A673 (cell line): ENCODE measurements at regions not wholly inside any gene's neighbourhood (a gene's known extent, or its start where the extent isn't known, plus 50 kb on each side); places are given as distances from the start of the nearest gene placed in this dataset.

Experiments
- BruUV-seq: library from RNA; stranded (reverse); fragments of 400-500 nt; replicated peaks from 2 replicates; lab custom pipeline; 2021; lab: Mats Ljungman, UMichigan
- CTCF ChIA-PET: fragments of 300-600 bp; sonication (Branson Sonifier 250); formaldehyde crosslinking; loops from one replicate; lab custom pipeline; 2022; ENCODE audit warnings: antibody characterized with exemption; lab: Charles Lee
- POLR2A ChIA-PET: fragments of 300-600 bp; sonication (Branson Sonifier 250); formaldehyde crosslinking; loops from one replicate; lab custom pipeline; 2022; ENCODE audit warnings: antibody characterized with exemption; ENCODE audit not compliant: low non-redundant PET; lab: Charles Lee
- DNase-seq: peaks from one replicate; pipeline ENCODE4 v3.0.0-alpha.2; 2015; ENCODE audit warnings: low spot score
- H3K27ac ChIP-seq: fragments of 200-600 bp; sonication (generic); 2 replicates; pipeline ENCODE4 v1.5.1; 2016; ENCODE audit warnings: mixed run types, low read depth, mild to moderate bottlenecking, mixed read lengths, antibody characterized with exemption, low read length; ENCODE audit not compliant: poor library complexity, severe bottlenecking
- H3K27me3 ChIP-seq: fragments of 200-600 bp; sonication (generic); replicated peaks from 2 replicates; pipeline ENCODE4 v1.6.1; 2017; ENCODE audit warnings: mixed run types, low read depth, mild to moderate bottlenecking, mixed read lengths, antibody characterized with exemption, low read length; ENCODE audit not compliant: insufficient read depth, poor library complexity
- H3K36me3 ChIP-seq: fragments of 200-600 bp; sonication (generic); 2 replicates; pipeline ENCODE4 v1.6.1; 2016; ENCODE audit warnings: mixed run types, mild to moderate bottlenecking, mixed read lengths, antibody characterized with exemption, low read length; ENCODE audit not compliant: insufficient read depth, poor library complexity, severe bottlenecking
- H3K4me1 ChIP-seq: fragments of 200-600 bp; sonication (generic); 2 replicates; pipeline ENCODE4 v1.6.1; 2017; ENCODE audit warnings: mixed run types, mild to moderate bottlenecking, mixed read lengths, antibody characterized with exemption, low read length; ENCODE audit not compliant: insufficient read depth, poor library complexity, severe bottlenecking
- H3K4me3 ChIP-seq: fragments of 200-600 bp; sonication (generic); 2 replicates; pipeline ENCODE4 v1.5.1; 2016; ENCODE audit warnings: low read depth, mixed run types, mild to moderate bottlenecking, mixed read lengths, low read length; ENCODE audit not compliant: poor library complexity, severe bottlenecking
- H3K9me3 ChIP-seq: fragments of 200-600 bp; sonication (generic); 2 replicates; pipeline ENCODE4 v1.6.1; 2016; ENCODE audit warnings: mixed run types, low read depth, mild to moderate bottlenecking, mixed read lengths, antibody characterized with exemption, low read length; ENCODE audit not compliant: poor library complexity, severe bottlenecking
- EZH2 ChIP-seq: fragments of 200-600 bp; sonication (generic); IDR thresholded peaks from 2 replicates; pipeline ENCODE4 v1.6.1; 2017; ENCODE audit warnings: borderline replicate concordance, low read depth, mild to moderate bottlenecking, mixed read lengths, antibody characterized with exemption, low read length; ENCODE audit not compliant: poor library complexity, severe bottlenecking
- intact Hi-C: fragments of 100-400 bp; cut with micrococcal nuclease; formaldehyde crosslinking; loops from one replicate; pipeline ENCODE4 v1.10.0; 2022; ENCODE audit not compliant: unreplicated experiment
- TF ChIP-seq, protein P1 (sequence below): fragments of 300-800, 200-600 bp; sonication (generic); conservative IDR thresholded peaks from 2 replicates; pipeline ENCODE4 v1.5.1; 2017; ENCODE audit warnings: low read depth, mild to moderate bottlenecking, antibody characterized with exemption, low read length, moderate library complexity, mixed read lengths

DNA sequence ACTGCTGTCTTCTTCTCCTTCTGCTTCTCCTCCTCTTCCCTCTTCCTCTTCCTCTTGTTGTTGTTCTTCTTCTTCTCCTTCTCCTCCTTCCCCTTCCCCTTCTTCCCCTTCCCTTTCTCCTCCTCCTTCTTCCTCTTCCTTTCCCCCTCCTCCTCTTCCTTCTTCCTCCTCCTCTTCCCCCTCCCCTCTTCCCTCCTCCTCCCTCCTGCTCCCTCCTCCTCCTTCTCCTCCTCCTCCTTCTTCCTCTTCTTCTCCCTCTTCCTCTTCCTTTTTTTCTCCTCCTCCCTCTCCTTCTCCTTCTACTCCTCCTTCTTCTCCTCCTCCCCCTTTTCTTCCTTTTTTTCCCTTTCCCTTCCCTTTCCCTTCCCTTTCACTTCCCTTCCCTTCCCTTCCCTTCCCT is 245.0 kb upstream of the IRX5 start:
- no peak for DNase-seq
- TF ChIP-seq EZH2, result no peak
- TF ChIP-seq, protein P1, sequence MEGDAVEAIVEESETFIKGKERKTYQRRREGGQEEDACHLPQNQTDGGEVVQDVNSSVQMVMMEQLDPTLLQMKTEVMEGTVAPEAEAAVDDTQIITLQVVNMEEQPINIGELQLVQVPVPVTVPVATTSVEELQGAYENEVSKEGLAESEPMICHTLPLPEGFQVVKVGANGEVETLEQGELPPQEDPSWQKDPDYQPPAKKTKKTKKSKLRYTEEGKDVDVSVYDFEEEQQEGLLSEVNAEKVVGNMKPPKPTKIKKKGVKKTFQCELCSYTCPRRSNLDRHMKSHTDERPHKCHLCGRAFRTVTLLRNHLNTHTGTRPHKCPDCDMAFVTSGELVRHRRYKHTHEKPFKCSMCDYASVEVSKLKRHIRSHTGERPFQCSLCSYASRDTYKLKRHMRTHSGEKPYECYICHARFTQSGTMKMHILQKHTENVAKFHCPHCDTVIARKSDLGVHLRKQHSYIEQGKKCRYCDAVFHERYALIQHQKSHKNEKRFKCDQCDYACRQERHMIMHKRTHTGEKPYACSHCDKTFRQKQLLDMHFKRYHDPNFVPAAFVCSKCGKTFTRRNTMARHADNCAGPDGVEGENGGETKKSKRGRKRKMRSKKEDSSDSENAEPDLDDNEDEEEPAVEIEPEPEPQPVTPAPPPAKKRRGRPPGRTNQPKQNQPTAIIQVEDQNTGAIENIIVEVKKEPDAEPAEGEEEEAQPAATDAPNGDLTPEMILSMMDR, result no peak
- H3K4me1 ChIP-seq, result no peaks in the 10 kb centered on the region
- intact Hi-C loops, result no loop called here
- no peak overlapping the region for H3K4me3 ChIP-seq
- BruUV-seq, result no TSS peak
- ChIA-PET CTCF (no interaction called here), POLR2A (no interaction called here)
- no peaks in the 10 kb centered on the region for H3K36me3 ChIP-seq
- H3K27me3 ChIP-seq, result no peaks in the 10 kb centered on the region
- no peak overlapping the region for H3K27ac ChIP-seq
- H3K9me3 ChIP-seq, result no peaks in the 10 kb centered on the region

DNA sequence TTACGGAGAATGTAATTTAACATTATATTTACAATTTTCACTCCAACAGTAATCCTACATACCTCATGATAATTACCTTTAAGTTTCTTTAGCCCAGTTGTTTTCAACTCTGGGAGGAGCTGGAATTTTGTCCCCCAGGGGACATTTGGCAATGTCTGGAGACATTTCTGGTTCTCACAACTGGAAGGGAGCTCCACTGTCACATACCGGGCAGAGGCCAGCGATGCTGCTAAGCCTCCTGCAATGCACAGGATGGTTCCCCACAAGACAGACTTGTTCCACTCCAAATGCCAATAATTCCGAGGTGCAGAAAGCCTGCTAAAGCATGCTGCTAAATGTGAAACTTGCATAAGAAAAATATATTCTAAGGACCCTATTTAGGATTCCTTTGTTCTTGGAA is 251.1 kb upstream of the IRX5 start:
- intact Hi-C loops, result no loop called here
- Histone ChIP-seq H3K9me3 (no peaks in the 10 kb centered on the region), H3K4me1 (no peaks in the 10 kb centered on the region), H3K27me3 (no peaks in the 10 kb centered on the region), H3K36me3 (no peaks in the 10 kb centered on the region), H3K4me3 (no peak overlapping the region), H3K27ac (no peak overlapping the region)
- no peak for DNase-seq
- POLR2A ChIA-PET, result no interaction called here
- TF ChIP-seq, protein P1, result no peak
- TF ChIP-seq EZH2, result no peak
- CTCF ChIA-PET, result no interaction called here
- no TSS peak for BruUV-seq

DNA sequence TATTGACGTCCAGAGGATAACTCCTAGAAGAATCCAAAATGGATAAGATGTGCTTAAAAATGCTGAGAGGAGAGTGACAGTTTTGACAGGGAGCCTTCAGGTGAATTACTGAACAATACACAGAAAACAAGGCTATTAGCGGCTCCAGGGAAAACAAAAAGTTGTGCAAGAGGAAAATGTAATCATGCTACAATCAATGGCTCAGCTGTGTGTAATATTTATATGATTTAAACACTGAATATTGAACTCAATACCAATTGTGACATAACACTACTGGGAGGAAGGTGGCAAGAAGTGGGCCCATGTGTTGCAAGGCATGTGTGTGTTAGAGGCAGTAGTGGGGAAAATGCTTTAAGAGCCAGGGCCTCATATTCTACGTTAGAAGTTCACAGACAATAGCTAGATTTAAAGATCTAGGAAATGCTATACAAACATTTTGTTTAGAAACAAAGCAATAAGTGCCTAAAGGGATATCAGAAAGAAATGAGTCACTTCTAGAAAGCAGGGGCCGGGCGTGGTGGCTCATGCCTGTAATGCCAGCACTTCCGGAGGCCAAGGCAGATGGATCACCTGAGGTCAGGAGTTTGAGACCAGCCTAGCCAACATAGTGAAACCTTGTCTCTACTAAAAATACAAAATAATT is 253.2 kb upstream of the IRX5 start:
- Histone ChIP-seq H3K27ac (no peak overlapping the region), H3K4me1 (no peaks in the 10 kb centered on the region), H3K27me3 (no peaks in the 10 kb centered on the region), H3K9me3 (no peaks in the 10 kb centered on the region), H3K4me3 (no peak overlapping the region), H3K36me3 (no peaks in the 10 kb centered on the region)
- BruUV-seq, result no TSS peak
- ChIA-PET POLR2A (no interaction called here), CTCF (no interaction called here)
- TF ChIP-seq, protein P1, result no peak
- TF ChIP-seq EZH2, result no peak
- intact Hi-C loops, result no loop called here
- no peak for DNase-seq
